NCI-H1417 (cell line): ENCODE measurements at regions not wholly inside any gene's neighbourhood (a gene's known extent, or its start where the extent isn't known, plus 50 kb on each side); places are given as distances from the start of the nearest gene placed in this dataset.

Experiments
- DNase-seq, 3 experiments: peaks; one replicate each; lab custom pipeline; 2025; lab: John Stamatoyannopoulos, UW

DNA sequence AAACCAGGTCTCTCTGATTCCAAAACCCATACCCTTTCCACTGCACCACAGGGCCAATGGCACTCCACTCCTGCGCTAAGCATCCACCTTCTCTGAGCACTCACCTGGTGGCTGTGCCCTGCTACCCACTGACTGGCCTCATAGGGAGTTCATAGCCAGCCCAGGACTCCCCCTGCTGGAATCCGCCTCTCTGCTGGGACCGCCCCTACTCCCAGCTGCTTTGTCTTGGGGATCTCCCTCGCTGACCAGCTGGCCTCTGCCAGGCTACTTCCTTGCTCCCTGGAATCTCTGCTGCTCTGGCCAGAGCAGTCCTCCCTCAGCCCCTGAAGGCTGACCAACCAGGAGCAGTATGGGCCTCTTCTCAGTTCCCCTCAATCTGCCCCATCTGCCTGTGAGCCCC is 129.7 kb downstream of the FAXC start:
- DNase-seq: no peak

GRCh38 chr6:99216959-99217358 is 132.5 kb downstream of the FAXC start:
- no peak for DNase-seq

DNA sequence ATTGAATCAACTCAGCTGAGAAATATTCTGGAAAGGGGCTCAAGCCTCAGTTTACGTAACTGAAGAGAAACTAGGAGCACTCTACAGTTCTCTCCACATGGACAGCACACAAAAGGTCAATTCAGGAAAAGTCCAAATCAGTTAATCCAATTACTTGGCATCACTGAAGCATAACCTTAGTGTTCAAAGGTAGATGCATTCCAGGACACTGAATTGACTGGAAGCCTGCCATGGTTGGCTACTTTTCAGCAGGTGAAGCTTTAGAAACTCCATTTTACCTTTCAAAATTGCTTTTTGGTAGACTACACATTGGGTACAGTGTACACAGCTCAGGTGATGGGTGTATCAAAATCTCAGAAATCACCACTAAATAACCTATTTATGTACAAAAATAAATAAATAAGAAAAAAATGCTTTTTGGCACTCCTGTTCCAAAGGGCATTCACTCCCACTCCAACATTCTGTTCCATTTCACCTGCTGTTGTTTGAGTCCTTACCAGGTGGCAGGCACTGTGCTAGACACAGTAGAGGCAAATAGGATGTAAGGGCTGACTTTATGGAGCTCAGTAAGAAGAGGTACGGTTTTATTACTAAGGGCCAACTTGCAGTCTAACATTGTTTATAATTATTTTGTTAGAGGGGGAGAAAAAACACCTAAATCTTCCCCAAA is 153.4 kb downstream of the FAXC start:
- no peak for DNase-seq

DNA sequence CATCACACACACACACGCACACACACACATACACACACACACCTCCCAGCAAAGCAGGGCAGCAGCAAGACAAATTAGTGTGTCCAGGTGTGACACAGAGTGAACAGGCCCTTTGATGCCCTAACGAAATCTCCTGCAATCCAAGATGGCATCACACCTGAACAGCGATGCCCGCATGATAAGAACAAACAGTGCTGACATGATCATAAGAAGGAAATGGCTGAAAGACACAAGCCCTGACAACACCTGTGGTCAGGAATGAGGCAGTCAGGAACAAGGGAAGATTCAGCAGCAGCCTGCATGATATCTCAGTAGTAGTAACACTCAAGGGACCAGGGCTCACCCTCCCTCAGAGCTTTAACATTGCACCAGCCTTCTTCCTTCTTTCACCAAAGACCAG is 156.9 kb downstream of the FAXC start:
- no peak for DNase-seq

DNA sequence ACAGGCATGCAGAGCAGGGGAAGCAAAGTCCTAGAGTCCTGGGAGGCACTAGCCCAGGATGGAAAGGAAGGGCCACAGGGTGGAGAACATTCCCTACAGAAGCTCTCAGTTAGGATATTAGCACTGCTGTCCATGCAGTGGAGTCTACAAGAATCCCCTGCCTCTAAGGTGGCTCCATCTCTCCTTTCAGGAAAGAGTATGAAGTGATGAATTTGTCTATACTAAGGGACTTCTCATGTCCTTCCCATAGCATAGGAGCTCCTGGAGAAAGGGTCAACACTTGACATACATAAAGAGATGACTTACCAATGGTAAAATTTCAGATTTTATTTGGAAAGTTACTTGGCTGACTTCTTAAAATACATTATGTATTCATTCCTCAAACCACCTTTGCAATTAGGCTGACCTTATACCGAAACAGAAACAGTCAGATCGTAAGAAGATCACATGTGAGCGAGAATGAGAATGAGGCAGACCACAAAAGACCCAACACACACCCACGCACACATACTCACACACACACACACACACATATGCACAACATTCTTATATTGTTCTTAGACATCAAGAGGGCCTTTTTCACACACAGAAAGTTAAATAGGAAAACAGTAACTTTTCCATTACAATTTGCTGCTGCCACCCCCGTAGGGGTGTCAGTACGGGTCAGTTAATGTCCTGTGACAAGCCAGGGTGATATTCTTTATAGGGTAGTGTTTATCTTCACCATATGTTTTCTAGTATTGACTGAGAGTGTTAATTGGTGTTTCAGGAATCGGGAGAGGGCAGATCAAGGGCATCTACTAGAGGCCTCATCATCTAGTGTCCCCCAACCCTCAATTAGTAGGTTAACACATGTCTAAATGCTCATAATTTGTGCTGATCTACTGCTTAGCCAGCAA is 159.4 kb downstream of the FAXC start:
- DNase-seq: peak in 1 of 3 experiments; percentile 5

GRCh38 chr6:99187429-99187828 is 162.0 kb downstream of the FAXC start:
- peak; percentile 11 to 52 (median 51) for DNase-seq

- DNase-seq: no peak
Measured at GRCh38 chr6:99186417-99186816, 163.1 kb downstream of the FAXC start.

DNA sequence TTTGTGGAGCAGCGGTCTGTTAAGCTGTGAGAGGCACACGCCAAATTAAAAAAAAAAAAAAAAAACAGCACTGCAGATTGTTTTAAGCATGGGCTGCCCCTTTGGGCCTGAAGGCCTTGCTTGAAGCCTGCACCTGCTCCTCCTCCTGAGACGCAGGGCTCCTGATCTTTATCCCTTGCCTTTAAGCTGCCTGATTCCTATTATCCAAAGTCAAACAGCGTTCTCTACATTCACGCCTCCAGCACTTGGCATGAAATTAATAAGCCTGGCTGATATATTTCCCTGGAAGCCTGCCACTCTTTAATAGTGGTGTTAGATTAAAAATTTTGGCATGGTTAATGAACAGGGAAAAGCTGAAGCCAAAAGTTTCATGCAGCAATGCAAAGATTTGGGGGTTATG is 163.9 kb downstream of the FAXC start:
- peak; percentile 10 to 57 (median 16) for DNase-seq

GRCh38 chr6:99184696-99185095 is 164.8 kb downstream of the FAXC start:
- DNase-seq: no peak

GRCh38 chr6:99183066-99183465 is 166.4 kb downstream of the FAXC start:
- DNase-seq: no peak

- no peak for DNase-seq
Measured at GRCh38 chr6:99181174-99181573, 168.3 kb downstream of the FAXC start.

- no peak for DNase-seq
Measured at GRCh38 chr6:99178168-99178567, 171.3 kb downstream of the FAXC start.

DNA sequence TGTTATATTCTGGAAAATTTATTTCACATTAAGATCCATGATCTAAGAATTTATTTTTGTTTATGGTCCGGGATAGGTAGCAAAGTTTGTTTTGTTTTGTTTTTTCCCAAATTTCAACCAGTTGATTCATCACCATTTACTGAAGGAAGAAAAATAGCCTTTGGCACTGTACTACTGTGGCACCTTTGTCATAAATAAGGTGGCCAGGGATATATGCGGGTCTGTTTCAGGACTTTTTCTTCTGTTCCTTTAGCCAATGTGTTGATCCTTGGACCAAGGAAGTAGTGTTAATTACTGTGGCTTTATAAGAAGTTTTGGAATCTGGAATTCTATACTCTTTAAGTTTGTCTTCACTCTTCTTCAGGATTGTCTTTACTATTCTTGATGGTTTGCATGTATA is 171.7 kb downstream of the FAXC start:
- no peak for DNase-seq

DNA sequence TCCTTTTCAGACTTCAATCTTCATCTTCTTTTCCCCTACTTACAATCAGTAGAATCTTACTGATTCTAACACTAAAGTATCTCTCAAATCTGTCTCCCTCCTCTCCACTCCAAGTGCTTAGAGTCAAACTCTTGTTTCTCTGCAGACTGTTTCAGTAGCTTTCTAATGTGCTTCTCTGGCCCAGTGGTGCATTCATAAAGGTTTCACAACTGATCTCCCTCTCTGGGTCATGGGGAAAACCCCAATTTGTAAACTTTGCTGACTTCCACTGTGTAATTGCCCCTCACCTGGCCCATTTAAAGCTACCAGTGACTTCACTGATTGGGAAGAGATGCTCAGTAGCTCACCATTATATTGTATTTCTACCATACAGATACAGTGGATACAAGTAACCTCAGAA is 183.6 kb downstream of the FAXC start:
- DNase-seq: no peak

DNA sequence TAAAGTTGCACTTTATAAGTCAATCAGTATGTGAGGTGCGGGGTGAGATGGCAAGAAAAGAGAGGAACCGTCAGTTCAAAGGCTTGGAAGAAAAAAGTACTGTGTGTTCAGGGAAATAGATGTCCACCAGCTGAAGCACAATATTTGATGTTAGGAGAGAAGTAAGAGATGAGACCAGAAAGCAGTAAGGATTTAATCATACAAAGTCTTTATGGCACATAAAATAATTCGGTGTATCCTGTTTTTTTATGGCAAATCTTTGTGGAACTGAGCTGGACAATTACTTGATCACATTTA is 197.2 kb downstream of the FAXC start:
- DNase-seq: no peak

- peak in 2 of 3 experiments; percentile 15 to 34 for DNase-seq
Measured at GRCh38 chr6:99151634-99152346, 197.7 kb downstream of the FAXC start.

GRCh38 chr6:99148761-99149160 is 200.7 kb downstream of the FAXC start:
- DNase-seq: no peak

GRCh38 chr6:99148111-99148510 is 200.4 kb upstream of the FBXL4 start:
- DNase-seq: no peak

GRCh38 chr6:99147206-99147605 is 199.5 kb upstream of the FBXL4 start:
- no peak for DNase-seq

DNA sequence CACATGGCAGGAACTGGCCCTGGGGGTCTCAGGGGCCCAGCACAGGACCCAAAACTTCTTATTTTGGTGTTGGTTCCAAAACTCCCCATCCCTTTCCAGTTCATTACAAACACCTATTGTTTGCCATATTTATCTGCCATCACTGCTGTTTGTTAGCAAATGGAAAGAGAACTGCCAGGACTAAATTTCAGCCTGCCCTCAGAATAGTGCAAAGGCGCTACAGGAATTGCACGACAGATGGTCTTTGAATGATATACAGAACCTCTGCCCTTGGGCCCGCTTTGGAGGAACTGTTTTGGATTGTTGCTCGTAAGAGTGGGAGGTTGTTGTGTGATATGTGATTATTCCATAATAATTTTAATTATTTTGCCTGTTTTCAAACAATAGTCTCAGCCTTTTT is 199.0 kb upstream of the FBXL4 start:
- DNase-seq: no peak

DNA sequence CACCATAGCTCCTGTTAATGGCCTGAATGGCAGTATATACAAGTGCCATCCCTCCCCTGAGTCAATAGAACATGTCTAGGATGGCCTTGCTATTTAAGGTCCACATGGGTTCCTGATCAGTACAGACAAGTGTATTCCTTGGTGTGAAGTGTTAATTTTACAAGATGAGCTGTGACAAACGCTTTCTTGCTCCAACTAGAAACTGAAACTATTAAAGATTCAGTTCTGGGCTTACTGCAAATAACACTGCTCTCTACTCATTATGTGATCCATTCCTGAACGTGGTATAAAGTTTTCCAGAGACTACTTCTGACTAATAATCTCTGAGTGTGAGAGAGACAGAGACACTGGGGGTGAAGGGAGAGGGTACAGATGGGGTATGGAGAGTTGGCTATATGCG is 198.0 kb upstream of the FBXL4 start:
- DNase-seq: no peak

DNA sequence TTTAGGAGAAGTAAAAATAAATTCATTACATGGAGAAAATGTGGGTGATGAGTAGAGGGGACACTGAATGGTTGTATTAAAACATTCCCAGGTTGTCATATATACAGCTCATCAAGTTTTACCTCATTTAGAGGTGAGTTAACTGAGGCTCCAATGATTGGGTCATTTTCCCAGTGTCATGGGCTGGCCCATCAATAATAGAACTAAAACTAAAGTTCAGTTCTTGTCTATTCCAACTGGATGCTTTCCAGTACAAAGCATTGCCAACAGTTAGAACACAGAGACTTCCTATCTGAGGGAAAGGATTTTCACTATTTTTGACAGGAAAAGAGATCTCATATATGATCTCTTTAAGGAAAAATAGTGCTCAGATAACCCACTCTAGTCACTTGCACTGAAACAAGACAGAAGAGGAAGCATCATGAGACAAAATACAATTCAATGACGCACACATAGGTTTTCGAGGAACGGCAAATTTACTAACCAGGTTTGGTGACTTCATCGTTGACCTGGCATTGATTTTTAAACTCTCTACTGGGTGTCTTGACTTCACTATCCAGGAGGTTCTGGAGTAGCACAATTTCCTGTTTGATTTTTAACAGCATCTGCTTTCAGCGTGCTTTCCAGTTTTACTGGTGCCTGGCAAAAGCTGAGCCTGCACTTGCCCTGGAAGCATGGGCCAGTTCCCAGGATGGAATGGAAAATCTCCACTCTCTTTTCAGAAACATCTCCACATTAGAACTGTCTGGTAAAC is 195.5 kb upstream of the FBXL4 start:
- DNase-seq: no peak
